CD4-positive, alpha-beta T cell treated with Interleukin-15 for 1 hour (primary cell): ENCODE measurements at regions not wholly inside any gene's neighbourhood (a gene's known extent, or its start where the extent isn't known, plus 50 kb on each side); places are given as distances from the start of the nearest gene placed in this dataset.
"Not testable (repeated sequence)": the region's sequence is repeated elsewhere in the genome, so short reads cannot be mapped to it uniquely, and the experiment has no call there.

Source experiments
- DNase-seq: peaks from one replicate; pipeline ENCODE4 v3.0.0-alpha.2; 2020

DNA sequence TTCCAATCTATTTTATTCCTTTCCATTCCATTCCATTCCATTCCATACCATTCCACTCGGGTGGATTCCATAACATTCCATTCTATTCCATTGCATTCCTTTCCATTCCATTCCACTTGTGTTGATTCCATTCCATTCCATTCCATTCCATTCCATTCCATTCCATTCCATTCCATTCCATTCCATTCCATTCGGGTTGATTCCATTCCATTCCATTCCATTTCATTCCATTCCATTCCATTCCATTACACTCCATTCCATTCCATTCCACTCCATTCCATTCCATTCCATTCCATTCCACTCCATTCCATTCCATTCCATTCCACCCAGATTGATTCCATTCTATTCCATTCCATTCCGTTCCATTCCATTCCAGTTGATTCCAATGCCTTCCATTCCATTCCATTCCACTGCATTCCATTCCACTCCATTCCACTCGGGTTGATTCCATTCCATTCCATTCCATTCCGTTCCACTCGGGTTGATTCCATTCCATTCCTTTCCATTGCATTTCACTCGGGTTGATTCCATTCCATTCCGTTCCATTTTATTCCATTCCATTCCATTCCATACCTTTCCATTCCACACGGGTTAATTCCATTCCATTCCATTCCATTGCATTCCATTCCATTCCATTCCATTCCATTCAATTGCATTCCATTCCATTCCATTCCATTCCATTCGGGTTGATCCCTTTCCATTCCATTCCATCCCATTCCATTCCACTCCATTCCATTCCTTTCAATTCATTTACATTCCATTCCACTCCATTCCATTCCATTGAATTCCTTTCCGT, 168.4 kb downstream of the CWH43 start:
- not testable (repeated sequence) for DNase-seq

DNA sequence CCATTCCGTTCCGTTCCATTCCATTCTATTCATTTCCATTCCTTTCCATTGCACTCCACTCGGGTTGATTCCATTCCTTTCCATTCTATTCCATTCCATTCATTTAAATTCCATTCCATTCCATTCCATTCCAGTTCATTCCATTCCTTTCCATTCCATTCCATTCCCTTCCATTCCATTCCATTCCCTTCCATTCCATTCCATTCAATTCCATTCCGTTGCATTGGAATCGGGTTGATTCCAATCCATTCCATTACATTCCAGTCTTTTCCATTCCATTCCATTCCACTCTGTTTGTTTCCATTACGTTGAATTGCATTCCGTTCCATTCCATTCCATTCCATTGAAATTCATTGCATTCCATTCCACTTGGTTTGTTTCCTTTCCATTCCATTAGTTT, 169.2 kb downstream of the CWH43 start:
- not testable (repeated sequence) for DNase-seq

DNA sequence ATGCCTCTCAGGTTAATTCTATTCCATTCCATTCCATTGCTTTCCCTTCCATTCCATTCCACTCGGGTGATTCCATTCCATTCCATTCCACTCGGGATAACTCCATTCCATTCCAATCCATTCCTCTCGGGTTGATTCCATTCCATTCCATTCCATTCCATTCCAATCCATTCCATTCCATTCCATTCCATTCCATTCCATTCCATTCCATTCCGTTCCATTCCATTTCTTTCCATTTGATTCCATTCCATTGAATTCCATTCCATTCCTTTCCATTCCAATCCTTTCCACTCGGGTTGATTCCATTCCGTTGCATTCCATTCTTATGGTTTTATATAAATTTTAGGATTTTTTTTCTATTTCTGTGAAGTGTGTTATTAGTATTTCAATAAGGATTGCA, 170.2 kb downstream of the CWH43 start:
- not testable (repeated sequence) for DNase-seq

DNA sequence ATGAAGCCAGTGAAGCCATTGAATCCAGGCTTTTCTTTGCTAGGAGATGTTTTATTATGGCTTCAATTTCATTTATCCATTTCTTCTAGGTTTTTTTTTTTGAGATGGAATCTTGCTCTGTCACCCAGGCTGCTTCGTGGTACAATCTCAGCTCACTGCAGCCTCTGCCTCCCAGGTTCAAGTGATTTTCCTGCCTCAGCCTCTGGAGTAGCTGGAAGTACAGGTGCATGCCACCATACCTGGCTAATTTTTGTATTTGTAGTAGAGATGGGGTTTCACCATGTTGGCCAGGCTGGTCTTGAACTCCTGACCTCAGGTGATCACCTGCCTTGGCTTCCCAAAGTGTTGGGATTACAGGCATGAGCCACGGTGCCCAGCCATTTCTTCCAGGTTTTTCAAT, 171.6 kb downstream of the CWH43 start:
- DNase-seq = not testable (repeated sequence)

DNA sequence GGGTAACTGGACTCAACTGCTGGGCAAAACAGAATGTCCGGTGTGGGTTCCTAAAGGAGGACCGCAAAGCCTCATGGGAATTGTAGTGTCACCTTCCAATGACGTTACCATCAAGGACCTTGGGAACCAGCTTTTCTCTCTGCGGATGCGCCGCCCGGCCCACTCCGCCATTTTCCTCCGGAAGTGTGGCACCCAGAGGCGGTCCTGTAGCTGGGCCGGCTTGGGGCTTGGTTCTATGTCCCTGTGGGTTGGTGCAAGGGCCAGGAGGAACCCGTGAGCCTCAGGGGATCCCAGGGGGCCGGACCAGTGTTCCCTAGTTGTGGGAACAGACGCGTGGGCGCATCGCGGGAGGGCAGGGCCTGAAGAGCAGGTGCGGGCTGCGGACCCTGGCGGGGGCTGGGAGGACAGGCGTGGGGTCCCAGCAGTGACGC, 175.1 kb downstream of the CWH43 start:
- not testable (repeated sequence) for DNase-seq

DNA sequence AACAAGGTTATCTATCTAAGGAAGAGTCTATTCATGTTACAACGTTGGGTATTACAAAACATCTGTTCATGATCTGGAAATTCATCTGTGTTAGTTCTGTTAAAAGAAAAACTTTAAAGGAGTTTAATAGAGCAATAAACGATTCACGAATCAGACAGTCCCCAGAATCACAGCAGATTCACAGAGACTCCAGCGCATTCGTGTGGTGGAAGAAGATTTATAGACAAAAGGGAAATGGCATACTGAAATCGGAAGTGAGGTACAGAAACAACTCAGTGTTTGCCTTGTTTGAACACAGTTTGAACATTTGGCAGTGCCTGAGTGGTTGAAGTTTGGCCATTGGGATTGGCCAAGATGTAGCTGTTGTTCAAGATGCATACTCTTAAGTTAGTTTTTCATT, 178.8 kb downstream of the CWH43 start:
- not testable (repeated sequence) for DNase-seq

DNA sequence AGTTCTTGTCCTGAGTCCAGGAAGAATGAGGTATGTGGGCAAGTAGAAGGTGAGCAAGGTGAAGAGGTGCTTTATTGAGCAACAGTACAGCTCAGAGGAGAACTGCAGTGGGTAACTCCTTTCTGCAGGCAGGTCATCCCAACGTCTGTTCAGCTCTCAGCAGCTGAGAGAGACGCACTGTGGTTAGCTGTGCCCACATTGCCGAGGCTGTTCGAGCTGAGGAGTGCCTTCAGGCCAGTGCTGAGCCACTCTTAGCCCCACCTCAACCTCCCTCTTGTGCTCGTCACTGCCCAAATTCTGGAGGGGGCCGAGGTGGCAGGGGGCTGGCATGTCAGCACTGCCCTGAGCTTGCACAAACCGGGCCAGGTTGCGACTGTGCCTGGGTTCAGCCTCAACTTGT, 191.8 kb downstream of the CWH43 start:
- not testable (repeated sequence) for DNase-seq

DNA sequence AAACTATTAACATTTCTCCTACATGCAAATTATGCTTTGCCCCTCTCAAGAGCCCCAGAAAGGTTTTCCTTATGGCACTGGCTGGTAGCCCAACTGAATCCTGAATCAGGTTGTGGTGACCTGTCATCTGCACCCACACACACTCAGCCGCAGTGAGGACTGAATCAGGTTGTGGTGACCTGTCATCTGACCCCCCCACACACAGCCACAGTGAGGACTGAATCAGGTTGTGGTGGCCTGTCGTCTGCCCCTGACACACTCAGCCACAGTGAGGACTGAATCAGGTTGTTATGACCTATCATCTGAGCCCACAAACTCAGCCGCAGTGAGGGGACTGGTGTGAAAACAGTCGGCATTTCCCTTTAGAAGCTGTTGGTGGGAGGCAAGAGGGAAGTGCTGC, 195.0 kb downstream of the CWH43 start:
- DNase-seq = not testable (repeated sequence)

DNA sequence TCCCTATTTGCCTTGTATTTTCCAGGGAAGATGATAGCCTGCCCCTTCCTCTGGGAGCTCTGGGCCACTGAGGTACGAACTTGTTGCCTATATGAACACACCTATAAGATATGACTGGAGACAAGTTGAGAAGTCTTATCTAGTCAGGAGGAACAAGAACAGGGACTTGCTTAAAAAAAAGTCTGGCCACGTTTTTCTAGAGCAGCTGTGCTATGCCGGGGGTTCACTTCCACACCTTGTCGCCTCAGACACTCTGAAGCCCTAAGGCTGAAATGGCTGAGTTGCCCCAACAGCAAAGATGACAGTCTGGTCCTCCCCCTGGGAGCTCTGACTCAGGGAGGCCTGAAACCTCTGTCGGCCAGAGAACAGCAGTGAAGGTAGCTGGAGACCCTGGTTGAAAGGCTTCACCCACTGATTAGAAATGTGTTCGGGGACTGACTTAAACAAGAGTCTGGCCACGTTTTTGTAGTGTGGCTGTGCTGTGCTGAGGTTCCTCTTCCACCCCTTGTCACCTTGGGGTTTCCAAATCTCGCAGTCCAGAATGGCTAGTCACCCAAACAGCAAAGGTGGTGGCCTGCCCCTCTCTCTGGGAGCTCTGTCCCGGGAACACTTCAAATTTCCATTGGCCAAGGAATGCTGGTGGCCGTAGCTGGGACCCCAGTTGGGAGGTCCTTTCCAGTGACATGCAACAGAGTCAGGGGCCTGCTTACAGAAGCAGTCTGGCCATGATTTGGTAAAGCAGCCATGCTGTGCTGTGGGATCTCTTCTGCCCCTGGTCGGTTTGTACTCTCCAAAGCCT, 225.5 kb downstream of the CWH43 start:
- not testable (repeated sequence) for DNase-seq

DNA sequence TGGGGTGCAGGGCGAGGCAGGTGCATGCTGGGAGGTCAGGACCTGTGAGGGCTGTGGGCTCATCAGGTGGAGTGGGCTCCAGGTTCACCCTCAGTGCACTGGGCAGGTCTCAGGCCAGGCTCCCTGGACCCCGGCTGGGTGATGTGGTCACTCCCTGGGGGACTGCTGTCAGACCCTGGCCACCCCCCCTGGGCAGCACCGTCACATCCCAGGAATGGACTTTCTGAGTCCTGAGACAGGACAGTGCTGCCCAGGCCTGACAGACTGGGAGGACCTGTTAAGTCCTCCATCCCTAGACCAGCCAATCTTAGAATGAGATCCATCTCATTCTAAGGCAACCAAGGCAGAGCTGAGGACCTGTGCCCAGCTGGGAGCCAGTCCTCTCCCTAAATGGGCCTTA, 227.2 kb downstream of the CWH43 start:
- DNase-seq = not testable (repeated sequence)

DNA sequence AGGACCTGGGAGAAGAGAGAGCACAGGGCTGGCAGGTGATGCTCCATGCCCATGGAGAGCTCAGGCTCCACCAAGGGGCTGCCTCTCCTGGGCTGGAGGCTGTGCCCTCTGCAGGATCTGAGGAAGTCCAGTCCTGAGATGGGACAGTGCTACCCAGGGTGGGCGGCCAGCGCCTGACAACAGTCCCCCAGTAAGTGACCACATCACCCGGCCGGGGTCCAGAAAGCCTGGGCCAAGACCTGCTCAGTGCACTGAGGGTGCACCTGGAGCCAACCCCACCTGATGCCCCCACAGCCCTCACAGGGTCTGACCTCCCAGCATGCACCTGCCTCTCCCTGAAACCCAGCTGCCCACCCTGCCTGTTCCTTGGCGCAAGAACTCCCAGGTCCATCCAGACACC, 227.7 kb downstream of the CWH43 start:
- not testable (repeated sequence) for DNase-seq

DNA sequence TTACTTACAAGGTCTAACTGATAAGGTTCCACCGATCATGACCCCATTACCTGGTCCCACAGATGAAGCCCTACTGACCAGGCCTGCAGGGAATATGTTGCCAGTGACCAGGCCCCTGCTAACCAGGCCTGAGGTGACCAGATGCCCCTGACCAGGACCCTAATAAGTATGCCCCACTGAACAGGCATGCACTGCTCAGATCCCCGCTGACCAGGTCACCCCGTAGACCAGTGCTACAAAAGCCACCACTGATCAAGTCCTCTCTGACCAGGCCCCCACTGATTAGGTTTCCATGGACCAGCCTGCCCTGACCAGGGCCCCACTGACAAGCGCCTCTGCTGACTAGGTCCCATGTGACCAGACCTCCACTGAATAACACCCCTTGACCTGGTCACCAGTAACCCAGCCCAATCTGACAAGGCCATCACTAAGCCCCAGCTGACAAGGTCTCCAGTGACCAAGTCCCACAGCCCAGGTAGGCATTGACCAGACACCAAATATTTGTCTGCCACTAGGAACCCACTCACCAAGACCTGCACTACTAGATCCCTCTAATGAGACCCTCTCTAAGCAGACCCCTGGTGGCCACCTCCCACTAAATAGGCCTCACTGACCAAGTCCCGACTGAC, 228.5 kb downstream of the CWH43 start:
- DNase-seq = not testable (repeated sequence)

DNA sequence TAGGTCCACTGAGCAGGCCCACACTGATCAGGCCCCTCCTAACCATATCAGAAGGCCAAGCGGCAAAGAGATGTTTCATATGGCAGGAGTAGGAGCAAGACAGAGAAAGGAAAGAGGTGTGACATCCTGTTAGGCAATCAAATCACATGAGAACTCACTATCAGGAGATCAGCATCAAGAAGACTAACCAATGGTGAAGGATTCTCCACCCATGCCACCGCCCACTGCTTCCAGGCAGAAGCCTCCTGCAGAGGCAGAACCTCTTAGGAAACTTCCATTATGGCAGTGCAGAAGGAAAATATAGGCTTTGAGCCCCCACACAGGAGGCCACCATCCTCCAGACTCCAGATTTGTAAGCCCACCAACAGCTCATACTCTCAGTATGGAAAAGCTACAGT, 229.0 kb downstream of the CWH43 start:
- not testable (repeated sequence) for DNase-seq

DNA sequence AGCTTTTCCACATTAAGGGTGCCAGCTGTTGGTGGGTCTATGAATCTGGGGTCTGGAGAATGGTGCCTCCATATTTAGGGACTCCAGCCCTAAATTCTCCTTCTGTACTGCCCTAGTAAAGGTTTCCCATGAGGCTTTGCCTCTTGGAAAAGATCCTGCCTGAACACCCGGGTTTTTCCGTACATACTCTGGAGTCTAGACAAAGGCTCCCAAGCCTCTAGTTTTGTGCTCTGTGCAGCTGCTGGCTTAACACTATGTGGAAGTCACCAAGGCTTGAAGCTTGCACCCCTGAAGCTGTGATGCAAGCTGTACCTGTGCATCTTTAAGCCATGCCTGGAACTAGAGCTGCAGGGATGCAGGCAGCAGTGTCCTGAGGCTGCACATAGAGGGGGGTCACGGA, 230.5 kb downstream of the CWH43 start:
- DNase-seq = not testable (repeated sequence)

DNA sequence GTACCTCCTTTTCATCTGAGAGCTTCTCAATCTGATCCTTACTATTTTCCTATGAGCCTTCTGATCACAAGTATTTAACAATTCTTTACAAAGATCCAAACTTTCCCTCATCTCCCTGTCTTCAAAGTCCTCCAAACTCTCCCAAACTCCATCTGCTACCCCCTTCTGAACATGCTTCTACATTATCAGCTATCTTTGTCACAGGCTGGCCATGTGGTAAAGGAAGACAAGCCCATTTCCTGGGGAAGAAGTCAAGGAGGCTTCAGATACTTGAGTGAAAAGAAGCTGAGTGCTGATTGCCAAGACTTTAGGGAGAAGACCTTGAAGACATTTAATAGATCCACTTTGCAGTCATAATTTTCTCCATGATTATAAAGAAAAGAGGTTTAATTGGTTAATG, 231.4 kb downstream of the CWH43 start:
- DNase-seq = no peak

DNA sequence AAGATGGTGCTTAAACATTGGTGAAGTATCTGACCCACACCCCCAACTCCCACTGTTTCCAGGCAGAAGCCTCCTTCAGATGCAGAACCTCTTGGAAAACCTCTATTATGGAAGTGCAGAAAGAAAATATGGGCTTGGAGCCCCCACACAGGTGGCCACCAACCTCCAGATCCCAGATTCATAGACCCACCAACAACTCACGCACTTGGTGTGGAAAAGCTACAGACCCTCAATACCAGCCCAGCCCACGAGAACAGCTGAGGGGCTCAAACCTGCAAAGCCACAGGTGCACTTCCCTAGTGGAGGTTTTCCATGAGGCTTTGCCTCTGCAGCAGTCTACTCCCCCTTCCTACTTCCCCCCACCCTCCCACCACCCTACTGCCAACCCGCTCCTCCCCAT, 232.0 kb downstream of the CWH43 start:
- not testable (repeated sequence) for DNase-seq

DNA sequence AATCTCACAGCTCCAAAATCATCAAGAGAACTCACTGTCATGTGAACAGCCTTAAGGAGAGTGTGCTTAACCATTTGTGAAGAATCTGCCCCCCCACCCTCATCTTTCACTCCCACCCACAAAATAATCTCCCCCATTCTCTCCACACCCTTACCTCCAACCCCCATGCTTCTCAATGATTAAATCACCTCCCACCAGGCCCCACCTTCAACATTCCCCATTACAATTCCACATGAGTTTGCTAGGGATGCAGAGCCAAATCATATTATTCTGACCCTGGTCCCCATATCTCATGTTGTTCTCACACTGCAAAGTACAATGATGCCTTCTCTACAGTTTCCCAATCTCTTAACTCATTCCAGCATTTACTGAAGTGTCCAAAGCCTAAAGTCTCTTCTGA, 232.9 kb downstream of the CWH43 start:
- not testable (repeated sequence) for DNase-seq

DNA sequence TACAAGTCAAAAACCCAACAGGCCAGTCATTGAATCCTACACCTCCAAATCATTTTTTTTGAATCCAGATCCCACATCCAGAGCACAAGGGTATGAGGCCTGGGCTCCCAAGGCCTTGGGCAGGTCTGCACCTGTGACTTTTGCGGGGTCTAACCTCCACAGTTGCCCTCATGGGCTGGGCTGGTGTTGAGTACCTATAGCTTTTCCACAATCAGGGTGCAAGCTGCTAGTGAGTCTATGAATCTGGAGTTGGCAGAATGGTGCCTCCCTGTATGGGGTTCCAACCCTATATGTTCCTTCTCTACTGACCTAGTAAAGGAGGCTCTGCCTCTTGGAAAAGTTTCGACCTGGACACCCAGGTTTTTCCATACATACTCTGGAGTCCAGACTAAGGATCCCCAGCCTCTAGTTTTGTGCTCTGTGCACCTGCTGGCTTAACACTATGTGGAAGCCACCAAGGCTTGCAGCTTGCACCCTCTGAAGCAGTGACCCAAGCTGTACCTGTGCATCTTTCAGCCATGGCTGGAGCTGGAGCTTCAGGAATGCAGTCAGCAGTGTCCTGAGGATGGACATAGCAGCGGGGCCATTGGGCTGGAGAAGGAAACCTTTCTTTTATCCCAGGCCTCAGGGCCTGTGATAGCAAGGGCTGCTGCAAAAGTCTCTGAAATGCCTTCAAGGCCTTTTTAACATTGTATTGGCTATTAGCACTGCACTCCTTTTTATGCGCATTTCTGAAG, 233.6 kb downstream of the CWH43 start:
- DNase-seq = not testable (repeated sequence)

DNA sequence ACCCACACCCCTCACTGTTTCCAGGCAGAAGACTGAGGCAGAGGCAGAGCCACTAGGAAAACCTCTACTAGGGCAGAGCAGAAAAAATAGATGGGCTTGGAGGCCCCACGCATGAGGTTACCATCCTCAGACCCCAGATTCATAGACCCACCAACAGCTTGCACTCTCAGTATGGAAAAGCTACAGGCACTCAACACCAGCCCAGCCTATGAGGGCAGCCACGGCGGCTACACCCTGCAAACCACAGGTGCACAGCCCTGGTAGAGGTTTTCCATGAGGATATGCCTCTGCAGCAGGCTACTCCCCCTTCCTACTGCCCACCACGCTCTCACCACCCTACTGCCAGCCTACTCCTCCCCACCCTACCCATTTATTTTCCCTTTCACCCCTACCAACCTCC, 235.1 kb downstream of the CWH43 start:
- DNase-seq = no peak

DNA sequence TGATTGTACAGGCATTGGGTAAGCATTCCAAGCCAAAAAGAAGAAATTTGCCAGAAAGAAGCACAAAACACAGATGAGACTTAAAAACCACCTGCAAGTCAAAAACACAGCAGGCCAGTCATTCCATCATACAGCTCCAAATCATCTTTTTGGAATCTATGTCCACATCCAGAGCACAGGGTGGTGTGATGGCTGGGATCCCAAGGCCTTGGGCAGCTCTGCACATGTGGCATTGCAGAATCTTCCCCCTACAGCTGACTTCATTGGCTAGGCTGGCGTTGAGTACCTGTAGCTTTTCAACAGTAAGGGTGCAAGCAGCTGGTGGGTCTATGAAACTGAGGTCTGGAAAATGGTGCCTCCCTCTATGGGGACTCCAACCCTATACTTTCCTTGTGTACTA, 236.7 kb downstream of the CWH43 start:
- not testable (repeated sequence) for DNase-seq

DNA sequence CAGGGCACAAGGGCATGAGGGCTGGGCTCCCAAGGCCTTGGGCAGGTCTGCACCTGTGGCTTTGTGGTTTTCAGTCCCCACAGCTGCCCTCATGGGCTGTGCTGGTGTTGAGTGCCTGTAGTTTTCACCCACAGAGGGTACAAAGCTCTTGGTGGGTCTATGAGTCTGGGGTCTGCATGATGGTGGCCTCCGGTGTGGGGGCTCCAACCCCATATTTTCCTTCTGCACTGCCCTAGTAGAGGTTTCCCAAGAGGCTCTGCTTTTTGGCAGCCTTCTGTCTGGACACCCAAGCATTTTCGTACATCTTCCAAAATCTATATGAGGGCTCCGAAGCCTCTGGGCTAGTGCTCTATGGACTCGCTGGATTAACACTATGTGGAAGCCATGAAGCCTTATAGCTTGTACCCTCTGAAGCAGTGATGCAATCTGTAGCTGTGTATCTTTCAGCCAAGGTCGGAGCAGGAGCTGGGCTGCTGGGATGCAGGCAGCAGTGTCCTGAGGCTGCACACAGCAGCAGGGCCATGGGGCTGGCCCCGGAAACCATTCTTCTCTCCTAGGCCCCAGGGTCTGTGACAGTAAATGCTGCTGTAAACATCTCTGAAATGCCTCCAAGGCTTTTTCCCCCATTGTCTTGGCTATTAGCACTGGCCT, 240.3 kb downstream of the CWH43 start:
- not testable (repeated sequence) for DNase-seq

DNA sequence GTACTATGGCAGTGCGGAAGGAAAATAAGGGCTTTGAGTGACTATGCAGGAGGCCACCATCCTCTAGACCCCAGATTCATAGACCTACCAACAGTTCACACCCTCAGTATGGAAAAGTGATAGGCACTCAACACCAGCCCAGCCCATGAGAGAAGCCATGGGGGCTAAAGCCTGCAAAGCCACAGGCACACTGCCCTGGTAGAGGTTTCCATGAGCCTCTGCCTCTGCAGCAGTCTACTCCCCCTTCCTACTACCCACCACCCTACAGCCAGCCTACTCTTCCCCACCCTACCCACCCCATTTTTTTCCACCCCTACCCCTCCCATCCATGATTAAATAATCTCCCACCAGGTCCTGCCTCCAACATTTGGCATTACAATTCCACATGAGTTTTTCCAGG, 241.9 kb downstream of the CWH43 start:
- DNase-seq = not testable (repeated sequence)
